HG02870 (cell line): ENCODE measurements at regions not wholly inside any gene's neighbourhood (a gene's known extent, or its start where the extent isn't known, plus 50 kb on each side); places are given as distances from the start of the nearest gene placed in this dataset.

Source experiments
- ATAC-seq: cut with Tn5 transposase; IDR thresholded peaks from one replicate; pipeline ENCODE4 v1.9.1; 2021; ENCODE audit warnings: mild to moderate bottlenecking, moderate library complexity; ENCODE audit not compliant: unreplicated experiment

DNA sequence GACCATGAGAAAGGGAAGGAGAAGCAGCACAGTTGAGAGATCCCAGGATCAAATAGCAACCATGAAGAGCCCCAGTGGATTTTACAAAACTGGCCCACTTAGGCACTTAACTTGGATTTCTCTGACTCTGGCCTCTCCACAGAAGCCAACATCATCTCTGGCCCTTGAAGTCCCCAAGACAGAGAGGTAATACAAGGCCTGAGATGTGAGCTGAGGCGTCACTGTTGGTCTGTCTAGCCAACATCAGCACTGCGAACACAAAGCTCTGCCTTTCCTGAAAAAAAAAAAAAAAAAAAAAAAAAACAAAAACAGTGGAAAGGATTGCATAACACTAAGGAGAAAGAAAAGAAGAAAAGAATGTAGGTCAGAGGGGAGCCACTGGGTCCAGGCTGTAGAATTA is 378.3 kb downstream of the BRINP1 start:
- ATAC-seq: no peak

DNA sequence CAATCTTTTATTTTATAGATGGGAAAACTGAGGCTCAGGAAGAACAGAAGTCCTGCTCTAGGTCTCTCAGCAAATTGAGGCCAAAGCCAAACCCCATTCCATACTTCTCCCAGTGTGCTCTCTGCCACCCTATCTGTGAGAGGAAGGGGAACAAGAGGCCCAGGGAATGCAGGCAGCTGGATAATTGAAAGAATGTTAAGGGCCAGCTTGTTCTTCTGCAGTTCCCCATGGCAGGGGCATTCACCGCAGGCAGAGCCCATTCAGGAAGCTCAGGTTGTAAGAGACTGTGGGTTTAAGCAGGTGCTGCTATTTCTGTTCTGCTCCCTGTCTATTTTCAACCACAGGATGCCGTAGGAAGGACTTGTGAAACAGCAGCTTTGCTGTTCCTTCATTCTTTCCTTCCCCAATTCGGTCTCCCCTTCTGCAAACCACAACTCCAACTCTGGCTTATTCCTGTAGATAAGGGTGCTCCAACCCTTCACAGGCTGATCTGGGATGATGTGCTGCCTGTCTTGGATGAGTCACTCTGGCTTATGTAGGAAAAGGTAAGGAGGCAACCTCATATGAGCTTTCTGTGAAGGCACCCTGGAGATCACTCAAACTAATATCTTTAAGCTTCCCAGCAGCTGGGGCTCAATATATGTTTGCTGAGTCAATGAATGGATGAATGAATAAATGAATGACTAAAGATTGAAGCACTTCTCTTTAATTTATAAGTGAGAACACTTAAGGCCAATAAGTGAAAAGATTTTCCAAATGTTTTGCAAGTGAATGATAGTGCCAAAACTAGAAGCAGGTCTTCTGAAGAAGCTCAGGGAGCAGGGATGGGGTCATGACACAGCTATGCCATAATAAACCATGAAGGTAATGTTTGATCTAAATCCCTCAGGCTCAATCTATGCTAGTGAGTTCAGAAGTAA is 377.6 kb downstream of the BRINP1 start:
- no peak for ATAC-seq

GRCh38 chr9:118992813-118993794 is 376.1 kb downstream of the BRINP1 start:
- no peak for ATAC-seq

GRCh38 chr9:118993965-118994364 is 375.3 kb downstream of the BRINP1 start:
- ATAC-seq: no peak

DNA sequence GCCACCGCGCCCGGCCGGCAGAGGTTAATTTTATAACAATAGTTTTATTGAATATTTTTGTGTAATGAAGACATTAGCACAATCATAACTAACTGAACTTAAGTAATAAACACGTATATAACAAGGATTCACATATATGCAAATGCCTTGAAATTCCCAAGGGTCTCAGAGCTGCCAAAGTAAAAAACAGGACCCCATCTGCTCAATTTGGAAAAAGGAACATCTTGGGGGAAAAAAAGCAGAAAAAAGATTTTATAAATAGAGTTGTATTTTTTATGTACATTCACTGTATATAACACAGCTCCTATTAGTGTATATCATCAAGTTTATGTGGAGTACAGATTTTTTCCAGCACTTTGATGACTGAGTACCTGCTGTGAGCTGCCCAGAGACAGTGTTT is 366.7 kb downstream of the BRINP1 start:
- no peak for ATAC-seq

GRCh38 chr9:119003201-119003611 is 366.0 kb downstream of the BRINP1 start:
- no peak for ATAC-seq

DNA sequence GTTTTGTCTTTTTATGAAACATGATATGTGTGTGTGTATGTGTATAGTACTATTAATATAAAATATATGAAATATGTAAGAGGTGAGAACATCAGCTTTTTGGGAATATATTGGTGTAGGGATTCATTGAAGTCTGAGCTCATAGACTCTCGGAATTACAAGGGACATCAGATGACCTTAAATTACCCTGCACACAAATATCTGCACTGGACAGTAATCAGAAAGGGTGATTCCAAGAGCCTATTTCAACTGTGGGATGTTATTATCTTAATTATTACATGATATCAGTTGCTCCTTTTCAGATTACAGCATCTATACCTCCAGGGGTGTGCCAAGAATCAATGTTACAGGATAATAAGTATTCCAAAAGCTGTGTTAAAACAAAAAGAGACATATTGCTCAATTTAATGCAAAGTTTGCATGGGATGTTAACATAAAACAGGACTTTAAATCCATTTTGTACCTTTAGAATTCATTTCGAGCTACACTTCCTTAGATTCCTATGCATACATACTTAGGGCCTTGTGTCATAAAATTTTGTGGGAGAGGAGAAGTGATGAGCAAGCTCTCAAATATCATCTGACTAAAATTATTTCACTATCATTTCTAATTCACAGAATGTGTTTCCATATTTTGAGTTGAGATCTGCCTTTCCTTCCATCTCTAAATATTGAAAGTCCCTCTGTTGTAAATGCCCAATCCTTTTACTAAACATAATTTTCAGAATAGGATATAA is 365.2 kb downstream of the BRINP1 start:
- ATAC-seq: no peak

DNA sequence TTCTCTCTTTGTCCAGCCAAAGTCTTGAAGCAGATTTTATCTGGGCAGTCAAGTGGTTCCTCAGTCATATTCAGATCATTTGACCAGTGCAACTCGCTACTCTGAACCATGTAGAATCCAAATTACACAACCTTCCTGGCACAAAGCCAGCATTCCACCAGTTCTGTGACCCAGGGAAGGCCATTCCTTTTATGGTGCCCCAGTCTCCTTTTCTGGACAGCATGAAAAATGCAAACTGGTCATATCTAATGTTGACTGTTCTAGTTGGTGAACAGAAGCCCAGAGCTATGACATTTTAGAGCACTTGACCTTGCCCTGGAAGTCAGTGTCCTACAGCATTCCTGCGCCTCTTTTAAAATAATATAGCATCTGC is 364.6 kb downstream of the BRINP1 start:
- ATAC-seq: no peak

GRCh38 chr9:119005162-119005561 is 364.1 kb downstream of the BRINP1 start:
- ATAC-seq: no peak

DNA sequence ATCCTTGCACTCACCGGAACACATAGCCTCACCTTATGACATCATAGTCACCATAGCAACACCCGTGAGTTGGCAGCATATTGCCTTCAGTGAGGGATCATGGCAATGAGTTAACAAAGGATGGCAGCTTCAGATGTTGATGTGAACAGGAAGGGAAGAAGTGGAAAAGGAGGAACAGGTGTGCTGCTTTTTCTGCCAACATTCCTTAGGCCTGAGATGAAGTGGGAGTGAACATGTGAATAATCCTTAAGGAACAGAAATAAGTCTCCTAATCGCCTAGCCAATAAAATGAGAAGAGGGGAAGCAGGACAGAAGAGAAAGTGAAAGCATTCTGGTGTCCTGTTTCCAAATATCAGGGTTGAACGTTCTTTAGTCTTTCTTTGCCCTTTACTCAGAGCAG is 360.0 kb downstream of the BRINP1 start:
- no peak for ATAC-seq

GRCh38 chr9:119020284-119020683 is 349.0 kb downstream of the BRINP1 start:
- ATAC-seq: no peak

GRCh38 chr9:119020730-119021333 is 348.4 kb downstream of the BRINP1 start:
- no peak for ATAC-seq

DNA sequence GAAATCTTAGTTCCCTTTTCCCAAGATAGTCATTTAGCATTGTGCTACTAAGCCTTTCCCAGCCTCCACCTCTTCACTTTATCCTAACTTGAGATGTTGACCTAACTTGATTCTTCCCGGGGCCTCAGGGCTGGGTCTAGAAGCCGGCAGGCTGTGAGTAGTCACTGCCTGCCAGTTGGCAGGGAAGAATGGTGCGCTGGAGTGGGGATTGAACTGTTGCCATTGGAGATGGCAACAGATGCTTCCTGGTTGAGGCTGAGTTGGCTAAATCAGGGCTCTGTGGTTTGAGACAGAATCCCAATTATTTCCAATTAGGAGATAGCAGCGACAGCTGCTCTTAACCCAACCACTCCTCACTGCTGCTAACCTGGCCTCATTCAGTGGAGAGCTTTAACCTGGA is 343.1 kb downstream of the BRINP1 start:
- ATAC-seq: no peak

- no peak for ATAC-seq
These were observed 341.1 kb downstream of the BRINP1 start for GRCh38 chr9:119027901-119028699.

DNA sequence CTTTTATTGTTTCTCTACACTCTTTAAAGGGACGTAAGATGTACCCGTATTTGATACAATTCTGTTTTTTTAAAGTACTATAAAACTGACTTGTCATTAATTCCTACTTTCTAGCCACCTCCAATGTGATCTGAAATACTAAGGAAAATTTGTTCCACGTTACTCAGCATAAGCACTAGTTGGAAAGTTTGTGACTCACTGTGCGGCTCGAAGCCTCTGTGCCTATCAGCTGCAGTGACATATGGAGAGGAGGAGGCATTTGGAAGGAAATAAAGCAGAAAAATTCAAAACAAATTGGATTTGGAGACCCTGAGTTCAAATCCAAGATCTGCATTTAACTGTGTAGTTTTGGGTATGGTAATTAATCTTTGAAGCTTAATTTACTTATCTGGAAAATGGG is 339.3 kb downstream of the BRINP1 start:
- ATAC-seq: no peak

DNA sequence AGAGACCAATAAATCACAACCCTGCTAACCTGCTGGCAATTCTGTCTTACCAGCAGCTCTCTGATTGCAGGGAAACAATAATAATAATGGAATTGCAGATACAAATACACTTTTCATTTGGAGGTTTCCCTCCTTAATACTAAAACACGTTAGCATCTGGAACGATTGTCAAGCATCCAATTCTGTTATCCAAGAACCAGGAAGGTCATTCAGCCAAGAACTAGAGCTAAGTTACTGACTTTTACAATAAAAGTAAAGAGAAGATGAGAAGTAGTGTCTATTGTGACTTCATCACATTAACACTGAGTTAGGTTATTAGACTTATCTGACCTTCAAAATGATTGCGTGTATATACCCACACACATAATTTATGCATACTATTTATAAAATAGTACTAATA is 335.6 kb downstream of the BRINP1 start:
- no peak for ATAC-seq

GRCh38 chr9:119036969-119037368 is 332.3 kb downstream of the BRINP1 start:
- no peak for ATAC-seq

DNA sequence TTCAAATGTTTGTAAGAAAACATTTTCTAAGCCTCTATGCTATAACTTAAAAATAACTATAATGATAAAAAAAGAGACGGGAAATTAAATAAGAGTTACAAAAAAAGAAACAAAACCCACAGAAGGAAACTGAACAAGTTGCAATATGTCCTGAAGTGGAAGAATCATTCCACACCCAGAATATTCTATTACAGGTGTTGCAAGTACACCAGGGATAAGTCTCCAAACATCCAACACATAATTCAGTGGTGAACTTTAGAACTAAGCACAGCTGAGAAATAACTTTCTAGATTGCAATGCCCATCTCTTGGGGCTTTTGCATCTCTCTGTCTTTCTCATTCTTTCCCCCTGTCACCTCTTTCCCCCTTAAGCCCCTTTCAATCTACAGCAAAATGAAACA is 325.2 kb downstream of the BRINP1 start:
- ATAC-seq: no peak

DNA sequence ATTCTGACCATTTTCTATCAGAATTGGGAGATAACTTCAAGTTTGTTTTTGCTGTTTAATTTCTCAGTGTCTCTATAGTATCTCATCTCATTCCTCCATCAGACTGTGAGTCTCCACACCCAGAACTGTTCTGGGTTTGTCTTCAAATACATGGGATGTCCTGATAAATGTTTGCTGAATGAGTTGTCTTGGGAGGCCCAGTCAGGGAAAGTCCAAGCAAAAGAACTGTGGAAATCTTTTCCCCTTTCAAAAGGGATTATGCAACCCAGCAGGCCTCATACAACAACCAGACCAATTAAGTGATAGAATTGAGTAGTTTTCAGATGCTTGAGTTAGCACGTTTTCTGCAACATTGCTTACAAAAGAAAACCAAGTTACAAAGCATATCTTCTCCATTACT is 324.4 kb downstream of the BRINP1 start:
- no peak for ATAC-seq
